GM12872 (cell line): ENCODE measurements at regions not wholly inside any gene's neighbourhood (a gene's known extent, or its start where the extent isn't known, plus 50 kb on each side); places are given as distances from the start of the nearest gene placed in this dataset.

Experiments used
- TF ChIP-seq, protein P1 (sequence below): IDR thresholded peaks from 3 replicates; pipeline ENCODE4 v1.5.1; 2011; ENCODE audit warnings: low read depth, mild to moderate bottlenecking, low read length, moderate library complexity; ENCODE audit not compliant: insufficient read depth

DNA sequence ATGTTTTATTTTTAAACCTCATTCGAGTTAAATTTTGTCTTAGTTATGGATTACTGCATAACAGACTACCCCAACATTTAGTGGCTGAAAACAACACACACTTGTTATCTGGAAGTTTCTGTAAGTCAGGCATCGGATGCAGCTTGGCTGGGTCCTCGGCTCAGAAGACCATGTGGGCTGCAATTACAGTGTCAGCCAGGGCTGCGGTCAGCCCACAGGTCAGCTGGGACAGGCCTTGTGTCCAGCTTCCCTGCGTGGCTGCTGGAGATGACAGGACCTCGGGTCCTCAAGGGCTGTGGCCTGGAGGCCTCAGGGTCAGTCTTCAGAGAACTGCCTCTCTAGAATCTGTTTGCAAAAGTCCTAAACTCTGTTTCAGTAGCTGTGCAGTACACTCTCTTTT is 219.0 kb upstream of the IRX1 start:
- TF ChIP-seq, protein P1, sequence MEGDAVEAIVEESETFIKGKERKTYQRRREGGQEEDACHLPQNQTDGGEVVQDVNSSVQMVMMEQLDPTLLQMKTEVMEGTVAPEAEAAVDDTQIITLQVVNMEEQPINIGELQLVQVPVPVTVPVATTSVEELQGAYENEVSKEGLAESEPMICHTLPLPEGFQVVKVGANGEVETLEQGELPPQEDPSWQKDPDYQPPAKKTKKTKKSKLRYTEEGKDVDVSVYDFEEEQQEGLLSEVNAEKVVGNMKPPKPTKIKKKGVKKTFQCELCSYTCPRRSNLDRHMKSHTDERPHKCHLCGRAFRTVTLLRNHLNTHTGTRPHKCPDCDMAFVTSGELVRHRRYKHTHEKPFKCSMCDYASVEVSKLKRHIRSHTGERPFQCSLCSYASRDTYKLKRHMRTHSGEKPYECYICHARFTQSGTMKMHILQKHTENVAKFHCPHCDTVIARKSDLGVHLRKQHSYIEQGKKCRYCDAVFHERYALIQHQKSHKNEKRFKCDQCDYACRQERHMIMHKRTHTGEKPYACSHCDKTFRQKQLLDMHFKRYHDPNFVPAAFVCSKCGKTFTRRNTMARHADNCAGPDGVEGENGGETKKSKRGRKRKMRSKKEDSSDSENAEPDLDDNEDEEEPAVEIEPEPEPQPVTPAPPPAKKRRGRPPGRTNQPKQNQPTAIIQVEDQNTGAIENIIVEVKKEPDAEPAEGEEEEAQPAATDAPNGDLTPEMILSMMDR: no peak

GRCh38 chr5:3375586-3376311 is 219.9 kb upstream of the IRX1 start:
- TF ChIP-seq, protein P1: no peak

DNA sequence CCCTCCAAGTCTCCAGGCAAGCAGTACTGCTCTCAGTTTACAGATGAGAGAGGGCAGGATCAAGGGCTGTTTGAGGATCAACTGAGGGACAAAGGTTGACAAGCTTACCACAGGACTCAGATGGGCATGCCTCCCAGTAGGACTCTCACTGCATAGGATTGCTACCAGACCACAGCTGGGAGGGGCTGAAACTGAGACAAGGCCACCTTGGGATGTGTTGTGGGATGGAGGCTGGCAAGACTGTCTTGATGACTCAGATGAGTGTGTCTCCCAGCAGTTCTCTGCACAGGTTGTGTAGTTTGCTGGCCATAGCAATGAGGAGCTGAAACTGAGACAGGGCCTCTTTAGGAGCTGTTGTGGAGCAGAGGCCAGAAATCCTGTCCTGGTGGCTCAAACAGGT is 222.2 kb upstream of the IRX1 start:
- TF ChIP-seq, protein P1: no peak

GRCh38 chr5:3372289-3372688 is 223.3 kb upstream of the IRX1 start:
- TF ChIP-seq, protein P1: no peak

GRCh38 chr5:3365501-3366215 is 230.0 kb upstream of the IRX1 start:
- TF ChIP-seq, protein P1: no peak

GRCh38 chr5:3364941-3365340 is 230.7 kb upstream of the IRX1 start:
- TF ChIP-seq, protein P1: no peak

- TF ChIP-seq, protein P1: no peak
These were observed 231.2 kb upstream of the IRX1 start for GRCh38 chr5:3364433-3364832.
